ENCODE measurements at regions not wholly inside any gene's neighbourhood (a gene's known extent, or its start where the extent isn't known, plus 50 kb on each side); places are given as distances from the start of the nearest gene placed in this dataset.

DNA sequence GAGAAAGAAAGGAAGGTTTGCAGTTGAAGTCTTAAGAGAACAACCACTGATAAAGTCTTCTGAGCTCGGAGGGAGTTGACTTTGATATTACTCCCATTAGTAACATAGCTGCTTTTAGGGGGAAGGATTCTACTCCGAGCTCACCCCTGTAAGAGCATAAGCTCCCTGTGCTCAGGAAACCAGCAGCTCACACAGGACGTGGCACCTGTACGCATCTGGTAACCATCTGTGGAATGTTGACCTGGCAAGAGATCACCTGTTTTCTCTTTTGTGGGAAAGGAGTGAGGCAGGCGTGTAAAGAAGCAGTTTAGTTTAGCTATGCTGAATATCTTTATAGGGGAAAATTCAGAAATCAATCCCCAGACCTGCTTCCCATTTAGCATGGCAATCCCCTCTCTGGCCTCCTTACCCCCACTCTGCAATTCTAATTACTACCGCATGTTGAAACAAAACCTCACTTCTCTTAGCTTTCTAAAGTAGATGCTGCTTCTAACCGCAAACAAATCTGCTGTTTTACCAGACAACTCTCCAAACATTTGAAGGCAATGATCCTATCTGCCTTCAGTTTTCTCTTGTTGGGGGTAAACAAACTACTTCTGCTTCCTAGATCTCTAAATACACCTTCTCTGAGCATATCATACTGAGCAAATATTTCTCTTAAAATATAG lies 121.8 kb upstream of the KCNK1 start:
- no peak for TF ChIP-seq EZH2 (IDR thresholded peaks at IDR 0.05; ENCODE audit: low read length, missing control alignments)
- TF ChIP-seq CTCF (conservative IDR thresholded peaks at IDR 0.05 in 1 of 2, IDR thresholded peaks at IDR 0.05 in 1 of 2; ENCODE audit: low read depth in 1 of 2, low read length in 2 of 2), result no peak

Data from fibroblast of lung (primary cell).